ENCODE measurements at regions not wholly inside any gene's neighbourhood (a gene's known extent, or its start where the extent isn't known, plus 50 kb on each side); places are given as distances from the start of the nearest gene placed in this dataset.

- Histone ChIP-seq H3K36me3 (ENCODE audit: control insufficient read depth, insufficient read depth, low read length) (no peaks in the 10 kb centered on the region), H3K9me1 (ENCODE audit: control insufficient read depth, insufficient read depth, low read length) (no peaks in the 10 kb centered on the region), H3K4me1 (replicated peaks in 1 of 2; ENCODE audit: control insufficient read depth in 2 of 2, insufficient read depth in 2 of 2, low read length in 2 of 2) (no peaks in the 10 kb centered on the region), H3K9ac (ENCODE audit: insufficient read depth in 1 of 2, low read depth in 2 of 2, low read length in 2 of 2) (no peak overlapping the region), H3K27ac (ENCODE audit: extremely low read depth, low read depth, low read length) (no peak overlapping the region), H4K20me1 (replicated peaks; ENCODE audit: control insufficient read depth, insufficient read depth, low read length) (no peaks in the 10 kb centered on the region), H3K9me3 (replicated peaks; ENCODE audit: control insufficient read depth, insufficient read depth, low read depth, low read length) (no peaks in the 10 kb centered on the region), H3K4me3 (no peak overlapping the region), H3K4me2 (ENCODE audit: insufficient read depth, low read length) (no peak overlapping the region), H3K27me3 (ENCODE audit: control insufficient read depth in 2 of 2, insufficient read depth in 2 of 2, low read length in 2 of 2) (no peaks in the 10 kb centered on the region), H3K79me2 (ENCODE audit: control insufficient read depth, insufficient read depth, low read length) (no peaks in the 10 kb centered on the region), H2AFZ (ENCODE audit: low read depth, low read length) (no peak overlapping the region)
- intact Hi-C loops (cut with micrococcal nuclease), result no loop called here
- in situ Hi-C loops (cut with MboI), result no loop called here
- 3% methylated on average over 12 of the region's 16 CpGs for WGBS (ENCODE audit: insufficient coverage, low coverage, missing lambda C conversion rate)
- FAIRE-seq, result no peak
- POLR2A ChIA-PET, result no interaction called here
- CTCF ChIA-PET (ENCODE audit: low intra/inter-chr PET ratio), result no interaction called here
- no TSS peak for BruUV-seq (replicated peaks)
- ATAC-seq, result no peak
- DNase-seq (ENCODE audit: extremely low read depth in 1 of 4, low spot score in 3 of 4), result no peak
- no peak for TF ChIP-seq SMARCA4 (IDR thresholded peaks at IDR 0.05)
These were observed 243.2 kb downstream of the NSUN3 start for GRCh38 chr3:94305835-94306611.

- H3K4me1 ChIP-seq (replicated peaks in 1 of 2; ENCODE audit: control insufficient read depth in 2 of 2, insufficient read depth in 2 of 2, low read length in 2 of 2), result no peaks in the 10 kb centered on the region
- CTCF ChIA-PET (ENCODE audit: low intra/inter-chr PET ratio), result no interaction called here
- no peaks in the 10 kb centered on the region for H3K27me3 ChIP-seq (ENCODE audit: control insufficient read depth in 2 of 2, insufficient read depth in 2 of 2, low read length in 2 of 2)
- no peaks in the 10 kb centered on the region for H3K9me3 ChIP-seq (replicated peaks; ENCODE audit: control insufficient read depth, insufficient read depth, low read depth, low read length)
- H3K9me1 ChIP-seq (ENCODE audit: control insufficient read depth, insufficient read depth, low read length), result no peaks in the 10 kb centered on the region
- intact Hi-C loops (cut with micrococcal nuclease), result no loop called here
- H3K4me3 ChIP-seq, result no peak overlapping the region
- no peak overlapping the region for H3K27ac ChIP-seq (ENCODE audit: extremely low read depth, low read depth, low read length)
- in situ Hi-C loops (cut with MboI), result no loop called here
- FAIRE-seq, result no peak
- H3K4me2 ChIP-seq (ENCODE audit: insufficient read depth, low read length), result no peak overlapping the region
- H4K20me1 ChIP-seq (replicated peaks; ENCODE audit: control insufficient read depth, insufficient read depth, low read length), result no peaks in the 10 kb centered on the region
- no peak for ATAC-seq
- no TSS peak for BruUV-seq (replicated peaks)
- no peaks in the 10 kb centered on the region for H3K79me2 ChIP-seq (ENCODE audit: control insufficient read depth, insufficient read depth, low read length)
- POLR2A ChIA-PET, result no interaction called here
- no peak for DNase-seq (ENCODE audit: extremely low read depth in 1 of 4, low spot score in 3 of 4)
- no peak overlapping the region for H3K9ac ChIP-seq (ENCODE audit: insufficient read depth in 1 of 2, low read depth in 2 of 2, low read length in 2 of 2)
- TF ChIP-seq ZNF431 (CRISPR knock-in tag; IDR thresholded peaks at IDR 0.05) (no peak), ZNF12 (CRISPR knock-in tag; IDR thresholded peaks at IDR 0.05) (no peak), KDM2B (CRISPR knock-in tag; IDR thresholded peaks at IDR 0.05) (no peak), ZNF354B (CRISPR knock-in tag; IDR thresholded peaks at IDR 0.05) (no peak)
- H2AFZ ChIP-seq (ENCODE audit: low read depth, low read length), result no peak overlapping the region
- no peaks in the 10 kb centered on the region for H3K36me3 ChIP-seq (ENCODE audit: control insufficient read depth, insufficient read depth, low read length)
These were observed 244.7 kb downstream of the NSUN3 start for GRCh38 chr3:94307588-94307987.

Data from K562 (cell line).